GM23338 (cell line): ENCODE measurements at regions not wholly inside any gene's neighbourhood (a gene's known extent, or its start where the extent isn't known, plus 50 kb on each side); places are given as distances from the start of the nearest gene placed in this dataset.

Source experiments
- ATAC-seq: fragments of 200-7000 bp; cut with Tn5 transposase; 3 replicates; pipeline ENCODE4 v1.9.1; 2020
- DNase-seq: peaks from one replicate; pipeline ENCODE4 v3.0.0-alpha.2; 2015; ENCODE audit warnings: low spot score
- H2AFZ ChIP-seq: fragments of 200-600 bp; sonication (generic); 2 replicates; pipeline ENCODE4 v1.8.0; 2016; ENCODE audit warnings: antibody characterized with exemption, mild to moderate bottlenecking, moderate library complexity
- H3F3A ChIP-seq: fragments of 200-600 bp; sonication (generic); replicated peaks from 2 replicates; pipeline ENCODE4 v1.8.0; 2017; ENCODE audit warnings: antibody characterized with exemption, mixed run types, low read depth
- H3K27ac ChIP-seq: fragments of 200-600 bp; sonication (generic); 2 replicates; pipeline ENCODE4 v1.6.1; 2016; ENCODE audit warnings: low read depth
- H3K27me3 ChIP-seq: fragments of 200-600 bp; sonication (generic); 2 replicates; pipeline ENCODE4 v1.8.0; 2016; ENCODE audit warnings: mild to moderate bottlenecking, mixed run types, moderate library complexity; ENCODE audit not compliant: insufficient read depth
- H3K36me3 ChIP-seq: fragments of 200-600 bp; sonication (generic); 2 replicates; pipeline ENCODE4 v1.8.0; 2016; ENCODE audit warnings: mild to moderate bottlenecking; ENCODE audit not compliant: insufficient read depth
- H3K4me1 ChIP-seq: fragments of 200-600 bp; sonication (generic); 2 replicates; pipeline ENCODE4 v1.8.0; 2016; ENCODE audit warnings: mild to moderate bottlenecking, moderate library complexity; ENCODE audit not compliant: insufficient read depth
- H3K4me2 ChIP-seq: fragments of 200-600 bp; sonication (generic); 2 replicates; pipeline ENCODE4 v1.7.1; 2017; ENCODE audit warnings: mixed run types
- H3K4me3 ChIP-seq: fragments of 200-600 bp; sonication (generic); 2 replicates; pipeline ENCODE4 v1.6.1; 2016; ENCODE audit warnings: mixed run types
- H3K79me2 ChIP-seq: fragments of 200-600 bp; sonication (generic); replicated peaks from 2 replicates; pipeline ENCODE4 v1.8.0; 2017; ENCODE audit warnings: mild to moderate bottlenecking; ENCODE audit not compliant: insufficient read depth
- H3K9me2 ChIP-seq: fragments of 200-600 bp; sonication (generic); 2 replicates; pipeline ENCODE4 v1.8.0; 2017; ENCODE audit not compliant: insufficient read depth
- H4K20me1 ChIP-seq: fragments of 200-600 bp; sonication (generic); replicated peaks from 2 replicates; pipeline ENCODE4 v1.8.0; 2017; ENCODE audit warnings: mild to moderate bottlenecking; ENCODE audit not compliant: insufficient read depth
- H3K27ac Mint-ChIP-seq: 2 replicates; pipeline ENCODE4 v1.8.0; 2020; ENCODE audit warnings: inconsistent platforms, mild to moderate bottlenecking, moderate library complexity, mixed read lengths
- H3K27me3 Mint-ChIP-seq: 3 replicates; pipeline ENCODE4 v1.8.0; 2022; ENCODE audit warnings: low read depth, mild to moderate bottlenecking, moderate library complexity, mixed read lengths, inconsistent platforms; ENCODE audit not compliant: insufficient read depth, poor library complexity
- H3K36me3 Mint-ChIP-seq: 3 replicates; pipeline ENCODE4 v1.8.0; 2021; ENCODE audit warnings: low read depth, mild to moderate bottlenecking, inconsistent platforms, moderate library complexity, mixed read lengths
- H3K4me1 Mint-ChIP-seq: 3 replicates; pipeline ENCODE4 v1.8.0; 2020; ENCODE audit warnings: mild to moderate bottlenecking, inconsistent platforms, mixed read lengths
- H3K4me3 Mint-ChIP-seq: 3 replicates; pipeline ENCODE4 v1.8.0; 2021; ENCODE audit warnings: moderate library complexity, mild to moderate bottlenecking, inconsistent platforms, mixed read lengths
- H3K9me3 Mint-ChIP-seq: 3 replicates; pipeline ENCODE4 v1.8.0; 2020; ENCODE audit warnings: moderate library complexity, mild to moderate bottlenecking, inconsistent platforms, mixed read lengths
- CREB1 ChIP-seq: fragments of 250-450 bp; sonication (Bioruptor Pico); IDR thresholded peaks from 2 replicates; pipeline ENCODE4 v1.5.0; 2020; ENCODE audit warnings: low read depth, mild to moderate bottlenecking, moderate library complexity
- ETS1 ChIP-seq: IDR thresholded peaks from 2 replicates; pipeline ENCODE4 v1.6.1; 2016; ENCODE audit warnings: antibody characterized with exemption
- EZH2phosphoT487 ChIP-seq: fragments of 200-600 bp; sonication (generic); IDR thresholded peaks from one replicate; pipeline ENCODE4 v1.8.1; 2018; ENCODE audit warnings: antibody characterized with exemption; ENCODE audit not compliant: unreplicated experiment
- JUNB ChIP-seq: IDR thresholded peaks from one replicate; pipeline ENCODE4 v1.6.1; 2016; ENCODE audit warnings: antibody characterized with exemption; ENCODE audit not compliant: unreplicated experiment
- NANOG ChIP-seq: IDR thresholded peaks from 2 replicates; pipeline ENCODE4 v1.6.1; 2016; ENCODE audit warnings: antibody characterized with exemption, borderline replicate concordance
- POLR2AphosphoS5 ChIP-seq: IDR thresholded peaks from 2 replicates; pipeline ENCODE4 v1.6.1; 2016; ENCODE audit warnings: antibody characterized with exemption, low read depth
- STAT1 ChIP-seq: IDR thresholded peaks from one replicate; pipeline ENCODE4 v1.6.1; 2016; ENCODE audit warnings: antibody characterized with exemption; ENCODE audit not compliant: unreplicated experiment
- ZNF331 ChIP-seq: fragments of 250-450 bp; sonication (Bioruptor Pico); IDR thresholded peaks from 2 replicates; pipeline ENCODE4 v1.5.0; 2020; ENCODE audit warnings: low read depth, mild to moderate bottlenecking, moderate library complexity
- TF ChIP-seq, protein P1 (sequence below): fragments of 250-450 bp; sonication (Bioruptor Pico); IDR thresholded peaks from 2 replicates; pipeline ENCODE4 v1.5.0; 2020; ENCODE audit warnings: mild to moderate bottlenecking, moderate library complexity

GRCh38 chrY:19268331-19268730, 476.2 kb downstream of the KDM5D start:
- no peak overlapping the region for H2AFZ ChIP-seq
- H3K4me2 ChIP-seq = no peak overlapping the region
- TF ChIP-seq POLR2AphosphoS5 = no peak
- TF ChIP-seq NANOG = no peak
- H3K79me2 ChIP-seq = no peaks in the 10 kb centered on the region
- H3K9me2 ChIP-seq = no peaks in the 10 kb centered on the region
- H3K27me3 Mint-ChIP-seq = no peaks in the 10 kb centered on the region
- H4K20me1 ChIP-seq = no peaks in the 10 kb centered on the region
- no peak overlapping the region for H3K4me3 Mint-ChIP-seq
- no peak for DNase-seq
- no peaks in the 10 kb centered on the region for H3K36me3 ChIP-seq
- H3K36me3 Mint-ChIP-seq = no peaks in the 10 kb centered on the region
- H3K27ac Mint-ChIP-seq = no peak overlapping the region
- H3K9me3 Mint-ChIP-seq = no peaks in the 10 kb centered on the region
- no peaks in the 10 kb centered on the region for H3K4me1 Mint-ChIP-seq
- no peak overlapping the region for H3K4me3 ChIP-seq
- no peaks in the 10 kb centered on the region for H3K4me1 ChIP-seq
- no peak overlapping the region for H3K27ac ChIP-seq
- ATAC-seq = no peak
- no peaks in the 10 kb centered on the region for H3F3A ChIP-seq
- no peaks in the 10 kb centered on the region for H3K27me3 ChIP-seq

GRCh38 chrY:19265404-19265803, 479.1 kb downstream of the KDM5D start:
- H3K9me2 ChIP-seq = no peaks in the 10 kb centered on the region
- H3K4me3 ChIP-seq = no peak overlapping the region
- no peak for TF ChIP-seq ZNF331 (CRISPR knock-in tag)
- no peak for TF ChIP-seq ETS1
- no peak for TF ChIP-seq NANOG
- no peak for TF ChIP-seq POLR2AphosphoS5
- no peak for TF ChIP-seq JUNB
- TF ChIP-seq CREB1 (CRISPR knock-in tag) = no peak
- TF ChIP-seq STAT1 = no peak
- no peak for TF ChIP-seq EZH2phosphoT487
- TF ChIP-seq, protein P1, sequence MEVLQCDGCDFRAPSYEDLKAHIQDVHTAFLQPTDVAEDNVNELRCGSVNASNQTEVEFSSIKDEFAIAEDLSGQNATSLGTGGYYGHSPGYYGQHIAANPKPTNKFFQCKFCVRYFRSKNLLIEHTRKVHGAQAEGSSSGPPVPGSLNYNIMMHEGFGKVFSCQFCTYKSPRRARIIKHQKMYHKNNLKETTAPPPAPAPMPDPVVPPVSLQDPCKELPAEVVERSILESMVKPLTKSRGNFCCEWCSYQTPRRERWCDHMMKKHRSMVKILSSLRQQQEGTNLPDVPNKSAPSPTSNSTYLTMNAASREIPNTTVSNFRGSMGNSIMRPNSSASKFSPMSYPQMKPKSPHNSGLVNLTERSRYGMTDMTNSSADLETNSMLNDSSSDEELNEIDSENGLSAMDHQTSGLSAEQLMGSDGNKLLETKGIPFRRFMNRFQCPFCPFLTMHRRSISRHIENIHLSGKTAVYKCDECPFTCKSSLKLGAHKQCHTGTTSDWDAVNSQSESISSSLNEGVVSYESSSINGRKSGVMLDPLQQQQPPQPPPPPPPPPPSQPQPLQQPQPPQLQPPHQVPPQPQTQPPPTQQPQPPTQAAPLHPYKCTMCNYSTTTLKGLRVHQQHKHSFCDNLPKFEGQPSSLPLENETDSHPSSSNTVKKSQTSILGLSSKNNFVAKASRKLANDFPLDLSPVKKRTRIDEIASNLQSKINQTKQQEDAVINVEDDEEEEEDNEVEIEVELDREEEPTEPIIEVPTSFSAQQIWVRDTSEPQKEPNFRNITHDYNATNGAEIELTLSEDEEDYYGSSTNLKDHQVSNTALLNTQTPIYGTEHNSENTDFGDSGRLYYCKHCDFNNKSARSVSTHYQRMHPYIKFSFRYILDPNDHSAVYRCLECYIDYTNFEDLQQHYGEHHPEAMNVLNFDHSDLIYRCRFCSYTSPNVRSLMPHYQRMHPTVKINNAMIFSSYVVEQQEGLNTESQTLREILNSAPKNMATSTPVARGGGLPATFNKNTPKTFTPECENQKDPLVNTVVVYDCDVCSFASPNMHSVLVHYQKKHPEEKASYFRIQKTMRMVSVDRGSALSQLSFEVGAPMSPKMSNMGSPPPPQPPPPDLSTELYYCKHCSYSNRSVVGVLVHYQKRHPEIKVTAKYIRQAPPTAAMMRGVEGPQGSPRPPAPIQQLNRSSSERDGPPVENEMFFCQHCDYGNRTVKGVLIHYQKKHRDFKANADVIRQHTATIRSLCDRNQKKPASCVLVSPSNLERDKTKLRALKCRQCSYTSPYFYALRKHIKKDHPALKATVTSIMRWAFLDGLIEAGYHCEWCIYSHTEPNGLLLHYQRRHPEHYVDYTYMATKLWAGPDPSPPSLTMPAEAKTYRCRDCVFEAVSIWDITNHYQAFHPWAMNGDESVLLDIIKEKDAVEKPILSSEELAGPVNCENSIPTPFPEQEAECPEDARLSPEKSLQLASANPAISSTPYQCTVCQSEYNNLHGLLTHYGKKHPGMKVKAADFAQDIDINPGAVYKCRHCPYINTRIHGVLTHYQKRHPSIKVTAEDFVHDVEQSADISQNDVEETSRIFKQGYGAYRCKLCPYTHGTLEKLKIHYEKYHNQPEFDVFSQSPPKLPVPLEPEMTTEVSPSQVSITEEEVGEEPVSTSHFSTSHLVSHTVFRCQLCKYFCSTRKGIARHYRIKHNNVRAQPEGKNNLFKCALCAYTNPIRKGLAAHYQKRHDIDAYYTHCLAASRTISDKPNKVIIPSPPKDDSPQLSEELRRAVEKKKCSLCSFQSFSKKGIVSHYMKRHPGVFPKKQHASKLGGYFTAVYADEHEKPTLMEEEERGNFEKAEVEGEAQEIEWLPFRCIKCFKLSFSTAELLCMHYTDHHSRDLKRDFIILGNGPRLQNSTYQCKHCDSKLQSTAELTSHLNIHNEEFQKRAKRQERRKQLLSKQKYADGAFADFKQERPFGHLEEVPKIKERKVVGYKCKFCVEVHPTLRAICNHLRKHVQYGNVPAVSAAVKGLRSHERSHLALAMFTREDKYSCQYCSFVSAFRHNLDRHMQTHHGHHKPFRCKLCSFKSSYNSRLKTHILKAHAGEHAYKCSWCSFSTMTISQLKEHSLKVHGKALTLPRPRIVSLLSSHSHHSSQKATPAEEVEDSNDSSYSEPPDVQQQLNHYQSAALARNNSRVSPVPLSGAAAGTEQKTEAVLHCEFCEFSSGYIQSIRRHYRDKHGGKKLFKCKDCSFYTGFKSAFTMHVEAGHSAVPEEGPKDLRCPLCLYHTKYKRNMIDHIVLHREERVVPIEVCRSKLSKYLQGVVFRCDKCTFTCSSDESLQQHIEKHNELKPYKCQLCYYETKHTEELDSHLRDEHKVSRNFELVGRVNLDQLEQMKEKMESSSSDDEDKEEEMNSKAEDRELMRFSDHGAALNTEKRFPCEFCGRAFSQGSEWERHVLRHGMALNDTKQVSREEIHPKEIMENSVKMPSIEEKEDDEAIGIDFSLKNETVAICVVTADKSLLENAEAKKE (CRISPR knock-in tag) = no peak
- no peak overlapping the region for H2AFZ ChIP-seq
- DNase-seq (no peak), ATAC-seq (no peak)
- no peaks in the 10 kb centered on the region for H3F3A ChIP-seq
- H3K4me3 Mint-ChIP-seq = no peak overlapping the region
- no peaks in the 10 kb centered on the region for H3K4me1 ChIP-seq
- H3K4me1 Mint-ChIP-seq = no peaks in the 10 kb centered on the region
- no peaks in the 10 kb centered on the region for H3K27me3 ChIP-seq
- H3K36me3 Mint-ChIP-seq = no peaks in the 10 kb centered on the region
- H3K27ac ChIP-seq = no peak overlapping the region
- H3K79me2 ChIP-seq = no peaks in the 10 kb centered on the region
- no peaks in the 10 kb centered on the region for H3K36me3 ChIP-seq
- H3K4me2 ChIP-seq = no peak overlapping the region
- no peaks in the 10 kb centered on the region for H3K27me3 Mint-ChIP-seq
- H3K9me3 Mint-ChIP-seq = no peaks in the 10 kb centered on the region
- no peak overlapping the region for H3K27ac Mint-ChIP-seq
- no peaks in the 10 kb centered on the region for H4K20me1 ChIP-seq
